DND-41 (cell line): ENCODE measurements at regions not wholly inside any gene's neighbourhood (a gene's known extent, or its start where the extent isn't known, plus 50 kb on each side); places are given as distances from the start of the nearest gene placed in this dataset.

Source experiments
- ATAC-seq: fragments of 200-7000 bp; cut with Tn5 transposase; 3 replicates; pipeline ENCODE4 v1.9.1; 2021; ENCODE audit warnings: low read depth; ENCODE audit not compliant: insufficient read depth
- DNase-seq: peaks from one replicate; pipeline ENCODE4 v3.0.0-alpha.2; 2020
- H2AFZ ChIP-seq: 2 replicates; pipeline ENCODE4 v1.6.0; 2012; ENCODE audit warnings: low read depth, low read length
- H3K27ac ChIP-seq: 2 replicates; pipeline ENCODE4 v1.5.1; 2012; ENCODE audit warnings: low read length, inconsistent platforms
- H3K27me3 ChIP-seq: fragments of 200-600 bp; sonication (generic); 2 replicates; pipeline ENCODE4 v1.6.0; 2012; ENCODE audit warnings: low read length, mild to moderate bottlenecking, inconsistent platforms; ENCODE audit not compliant: insufficient read depth, poor library complexity
- H3K36me3 ChIP-seq: 2 replicates; pipeline ENCODE4 v1.5.1; 2012; ENCODE audit warnings: low read length, inconsistent platforms; ENCODE audit not compliant: insufficient read depth
- H3K4me1 ChIP-seq: 2 replicates; pipeline ENCODE4 v1.5.1; 2012; ENCODE audit warnings: mild to moderate bottlenecking, low read length; ENCODE audit not compliant: insufficient read depth
- H3K4me2 ChIP-seq: 2 replicates; pipeline ENCODE4 v1.6.0; 2012; ENCODE audit warnings: mild to moderate bottlenecking, moderate library complexity, low read length, inconsistent platforms; ENCODE audit not compliant: insufficient read depth
- H3K4me3 ChIP-seq, 2 experiments: fragments of 200-600 bp in 1 of 2; shearing (Covaris generic) in 1 of 2; 2 replicates each; pipeline ENCODE4 v1.5.1; 2012 to 2016; ENCODE audit warnings: inconsistent platforms in 2 of 2, low read length in 2 of 2, mild to moderate bottlenecking in 2 of 2, low read depth in 1 of 2, moderate library complexity in 1 of 2
- H3K79me2 ChIP-seq: 2 replicates; pipeline ENCODE4 v1.6.0; 2012; ENCODE audit warnings: low read length, inconsistent platforms; ENCODE audit not compliant: insufficient read depth
- H3K9ac ChIP-seq: 2 replicates; pipeline ENCODE4 v1.6.0; 2012; ENCODE audit warnings: low read depth, mild to moderate bottlenecking, inconsistent platforms, low read length, moderate library complexity
- H3K9me3 ChIP-seq: 2 replicates; pipeline ENCODE4 v1.5.1; 2012; ENCODE audit warnings: low read length, moderate library complexity, mild to moderate bottlenecking, inconsistent platforms; ENCODE audit not compliant: insufficient read depth, severe bottlenecking
- H4K20me1 ChIP-seq: 2 replicates; pipeline ENCODE4 v1.6.0; 2012; ENCODE audit warnings: low read length; ENCODE audit not compliant: insufficient read depth
- EZH2 ChIP-seq: IDR thresholded peaks from 3 replicates; pipeline ENCODE4 v1.6.1; 2012; ENCODE audit warnings: borderline replicate concordance, low read depth, mild to moderate bottlenecking, moderate library complexity, low read length, inconsistent platforms; ENCODE audit not compliant: severe bottlenecking
- TF ChIP-seq, protein P1 (sequence below): IDR thresholded peaks from 2 replicates; pipeline ENCODE4 v1.5.1; 2012; ENCODE audit warnings: borderline replicate concordance, low read length, moderate library complexity, mild to moderate bottlenecking; ENCODE audit not compliant: poor library complexity, severe bottlenecking; ENCODE audit errors: extremely low read depth

DNA sequence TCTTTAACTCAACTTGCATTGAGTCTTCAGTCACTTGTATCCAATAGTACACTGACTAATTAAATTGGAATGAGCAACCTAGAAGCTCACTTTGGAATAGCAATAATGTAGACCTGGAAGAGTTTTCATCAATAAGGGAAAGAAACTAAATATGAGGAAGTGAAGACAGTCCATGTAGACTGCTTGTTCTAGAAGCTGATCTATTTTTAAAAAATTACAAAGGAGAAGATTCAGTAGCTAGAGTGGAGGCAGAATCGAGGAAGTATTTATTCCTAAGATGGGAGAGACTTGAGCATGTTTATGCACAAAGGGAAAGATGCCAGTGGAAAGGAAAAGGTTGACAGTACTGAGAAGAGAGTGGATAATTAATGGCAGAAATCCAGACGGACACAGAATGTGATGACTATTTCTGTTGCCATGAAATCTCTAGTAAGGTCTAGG is 156.3 kb upstream of the PDE3A start:
- no peak for DNase-seq

DNA sequence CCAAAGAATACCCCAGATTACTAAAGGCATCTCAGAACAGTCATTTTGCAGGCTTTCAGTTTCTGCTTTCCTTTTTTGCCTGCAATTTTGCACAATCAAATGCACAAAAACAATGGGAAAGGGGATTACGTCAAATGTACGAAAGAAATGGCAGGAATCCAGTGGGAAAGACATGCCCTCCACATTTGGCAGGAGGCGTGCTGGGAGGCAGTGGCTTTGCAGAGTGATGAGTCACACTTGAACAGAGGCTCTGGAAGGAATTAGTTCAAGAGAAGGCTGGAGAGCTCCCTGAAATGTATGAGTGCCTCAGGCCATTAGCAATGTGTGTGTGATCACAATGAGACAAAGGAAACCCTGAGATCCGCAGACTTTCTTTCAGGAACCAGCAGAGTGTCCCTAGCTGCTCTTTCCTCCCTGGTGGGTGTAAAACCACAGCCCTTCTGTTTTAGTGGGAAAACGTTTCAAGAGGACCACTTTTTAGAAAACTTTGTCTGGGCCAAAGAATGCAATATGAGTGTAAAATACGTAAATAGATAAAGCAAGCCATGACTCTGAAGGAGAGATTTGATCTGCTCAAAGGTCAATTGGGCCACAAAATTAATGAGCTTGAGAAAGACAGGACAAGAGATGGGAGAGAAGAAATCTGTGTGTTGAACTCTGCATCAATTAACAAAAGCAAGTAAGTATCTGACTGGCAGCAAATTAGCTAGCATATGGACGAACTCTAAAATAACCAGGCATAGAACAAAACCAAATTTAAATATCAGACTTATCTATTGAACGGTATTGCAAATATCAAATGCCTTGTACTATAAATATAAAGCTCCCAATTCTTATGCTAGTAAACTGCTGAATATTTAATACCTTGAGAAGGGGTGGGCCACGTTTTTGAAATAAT is 155.4 kb upstream of the PDE3A start:
- Histone ChIP-seq H3K36me3 (no peaks in the 10 kb centered on the region), H4K20me1 (no peaks in the 10 kb centered on the region), H3K27ac (no peak overlapping the region), H3K9ac (no peak overlapping the region), H3K79me2 (no peaks in the 10 kb centered on the region), H3K4me3 (no peak overlapping the region), H3K4me1 (no peaks in the 10 kb centered on the region), H3K9me3 (no peaks in the 10 kb centered on the region), H3K4me2 (no peak overlapping the region), H3K27me3 (no peaks in the 10 kb centered on the region), H2AFZ (no peak overlapping the region)
- TF ChIP-seq, protein P1, sequence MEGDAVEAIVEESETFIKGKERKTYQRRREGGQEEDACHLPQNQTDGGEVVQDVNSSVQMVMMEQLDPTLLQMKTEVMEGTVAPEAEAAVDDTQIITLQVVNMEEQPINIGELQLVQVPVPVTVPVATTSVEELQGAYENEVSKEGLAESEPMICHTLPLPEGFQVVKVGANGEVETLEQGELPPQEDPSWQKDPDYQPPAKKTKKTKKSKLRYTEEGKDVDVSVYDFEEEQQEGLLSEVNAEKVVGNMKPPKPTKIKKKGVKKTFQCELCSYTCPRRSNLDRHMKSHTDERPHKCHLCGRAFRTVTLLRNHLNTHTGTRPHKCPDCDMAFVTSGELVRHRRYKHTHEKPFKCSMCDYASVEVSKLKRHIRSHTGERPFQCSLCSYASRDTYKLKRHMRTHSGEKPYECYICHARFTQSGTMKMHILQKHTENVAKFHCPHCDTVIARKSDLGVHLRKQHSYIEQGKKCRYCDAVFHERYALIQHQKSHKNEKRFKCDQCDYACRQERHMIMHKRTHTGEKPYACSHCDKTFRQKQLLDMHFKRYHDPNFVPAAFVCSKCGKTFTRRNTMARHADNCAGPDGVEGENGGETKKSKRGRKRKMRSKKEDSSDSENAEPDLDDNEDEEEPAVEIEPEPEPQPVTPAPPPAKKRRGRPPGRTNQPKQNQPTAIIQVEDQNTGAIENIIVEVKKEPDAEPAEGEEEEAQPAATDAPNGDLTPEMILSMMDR, result no peak
- no peak for TF ChIP-seq EZH2
- no peak for ATAC-seq
- no peak for DNase-seq

More for the DNA sequence above, 156.3 kb upstream of the PDE3A start:
- Histone ChIP-seq H3K4me1 (no peaks in the 10 kb centered on the region), H4K20me1 (no peaks in the 10 kb centered on the region), H3K9ac (no peak overlapping the region), H3K4me3 (no peak overlapping the region), H3K9me3 (no peaks in the 10 kb centered on the region), H3K4me2 (no peak overlapping the region), H3K36me3 (no peaks in the 10 kb centered on the region), H3K27me3 (no peaks in the 10 kb centered on the region), H2AFZ (no peak overlapping the region), H3K27ac (no peak overlapping the region), H3K79me2 (no peaks in the 10 kb centered on the region)
- no peak for ATAC-seq
- TF ChIP-seq, protein P1, result no peak
- TF ChIP-seq EZH2, result no peak

DNA sequence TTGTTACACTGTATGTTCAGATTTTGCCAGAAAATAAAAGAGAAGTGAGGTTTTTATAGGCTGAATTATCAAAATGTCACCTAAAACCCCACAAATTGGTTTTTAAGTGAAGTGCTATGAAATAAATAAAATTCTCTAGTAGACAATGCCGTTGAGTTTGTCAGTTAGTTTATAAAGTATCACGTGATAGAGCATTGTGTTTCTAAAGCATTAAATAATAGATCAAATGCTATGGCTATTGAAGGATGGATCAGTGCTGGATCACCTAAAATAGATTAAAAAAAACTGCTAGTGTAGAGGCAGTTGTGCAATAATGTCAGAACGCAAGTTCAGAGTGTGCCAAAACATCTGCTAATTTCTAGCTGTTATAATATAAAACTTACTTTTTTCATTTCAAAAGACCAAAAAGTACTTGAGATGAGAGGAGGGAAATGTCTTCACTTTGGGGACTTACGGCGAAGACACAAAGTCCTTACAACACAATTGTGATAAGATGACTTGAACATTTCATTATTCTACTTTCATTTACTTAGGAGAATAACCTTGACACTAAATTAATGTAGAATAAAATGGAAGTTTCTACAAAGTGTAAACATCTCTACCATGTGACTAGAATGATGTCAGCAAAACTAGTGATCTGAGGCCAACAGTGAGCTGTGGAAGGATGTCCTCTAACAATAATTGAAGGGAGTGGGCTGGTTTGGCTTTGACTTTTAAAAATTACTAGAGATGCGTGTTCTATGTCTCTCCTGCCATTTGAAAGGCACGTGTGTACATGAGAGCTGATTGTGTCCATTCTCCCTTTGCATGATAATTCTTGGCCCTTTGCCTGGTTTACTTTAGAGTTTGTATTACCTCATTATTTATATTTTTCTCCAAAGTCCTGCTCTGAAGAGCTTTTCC is 154.4 kb upstream of the PDE3A start:
- Histone ChIP-seq H3K79me2 (no peaks in the 10 kb centered on the region), H3K4me2 (no peak overlapping the region), H3K27me3 (no peaks in the 10 kb centered on the region), H3K4me1 (no peaks in the 10 kb centered on the region), H3K27ac (no peak overlapping the region), H3K36me3 (no peaks in the 10 kb centered on the region), H2AFZ (no peak overlapping the region), H3K9me3 (no peaks in the 10 kb centered on the region), H4K20me1 (no peaks in the 10 kb centered on the region), H3K9ac (no peak overlapping the region), H3K4me3 (no peak overlapping the region)
- ATAC-seq (no peak), DNase-seq (no peak)
- TF ChIP-seq, protein P1, result no peak
- no peak for TF ChIP-seq EZH2
